ENCODE measurements at regions not wholly inside any gene's neighbourhood (a gene's known extent, or its start where the extent isn't known, plus 50 kb on each side); places are given as distances from the start of the nearest gene placed in this dataset.
"Not testable (repeated sequence)": the region's sequence is repeated elsewhere in the genome, so short reads cannot be mapped to it uniquely, and the experiment has no call there.

GRCh38 chrY:11461406-11461805 lies 1239.6 kb upstream of the USP9Y start:
- peak in 1 of 2 experiments; percentile 2 for DNase-seq

GRCh38 chrY:11466778-11467177 lies 1234.3 kb upstream of the USP9Y start:
- DNase-seq, result not testable (repeated sequence)

Measured in NCI-H526 (cell line).